GM19397 (cell line): ENCODE measurements at regions not wholly inside any gene's neighbourhood (a gene's known extent, or its start where the extent isn't known, plus 50 kb on each side); places are given as distances from the start of the nearest gene placed in this dataset.

Source experiments
- ATAC-seq: cut with Tn5 transposase; IDR thresholded peaks from one replicate; pipeline ENCODE4 v1.9.1; 2021; ENCODE audit warnings: mild to moderate bottlenecking, moderate library complexity; ENCODE audit not compliant: unreplicated experiment

- ATAC-seq, result no peak
Measured at GRCh38 chr5:8871446-8871845, 674.4 kb downstream of the SEMA5A start.

DNA sequence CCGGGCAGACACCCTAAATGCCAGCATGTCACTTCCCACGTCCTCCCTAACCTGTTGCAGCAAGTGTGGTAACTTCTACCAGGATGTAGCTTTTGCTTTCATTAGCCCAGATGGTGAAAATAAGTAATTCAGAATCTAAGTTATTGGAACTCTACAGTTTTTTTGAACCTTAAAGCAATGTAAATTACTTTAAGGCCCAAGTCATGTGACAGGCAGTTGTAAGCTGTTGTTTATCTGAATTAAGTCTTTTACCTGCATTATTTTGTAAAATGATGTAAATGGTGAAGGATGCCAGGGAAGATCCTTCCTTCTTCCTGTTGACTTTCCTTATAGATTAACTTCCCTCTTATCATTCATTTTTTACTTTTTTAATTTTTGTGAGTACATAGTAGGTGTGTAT, 670.2 kb downstream of the SEMA5A start:
- ATAC-seq, result no peak

- no peak for ATAC-seq
Measured at GRCh38 chr5:8879248-8879647, 666.6 kb downstream of the SEMA5A start.

- ATAC-seq, result no peak
Measured at GRCh38 chr5:8884029-8884428, 661.8 kb downstream of the SEMA5A start.

DNA sequence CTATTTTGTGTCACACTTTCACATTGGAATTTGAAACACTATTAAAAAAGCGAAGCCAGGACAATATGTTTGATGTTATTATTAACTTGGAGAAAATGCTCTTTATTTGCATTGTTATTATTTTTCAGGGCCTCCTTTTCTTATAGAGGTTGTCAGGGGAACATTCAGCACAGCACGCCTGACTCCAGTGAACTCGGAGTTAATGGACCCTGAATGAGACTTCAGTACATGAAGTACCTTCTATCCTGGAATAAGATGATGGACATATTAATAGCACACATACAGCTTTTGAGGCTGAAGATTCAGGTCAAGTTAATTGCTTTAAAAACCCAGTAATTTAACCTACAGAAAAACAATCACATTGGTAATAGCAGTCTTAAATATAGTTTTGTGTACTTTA, 652.9 kb downstream of the SEMA5A start:
- ATAC-seq, result no peak

DNA sequence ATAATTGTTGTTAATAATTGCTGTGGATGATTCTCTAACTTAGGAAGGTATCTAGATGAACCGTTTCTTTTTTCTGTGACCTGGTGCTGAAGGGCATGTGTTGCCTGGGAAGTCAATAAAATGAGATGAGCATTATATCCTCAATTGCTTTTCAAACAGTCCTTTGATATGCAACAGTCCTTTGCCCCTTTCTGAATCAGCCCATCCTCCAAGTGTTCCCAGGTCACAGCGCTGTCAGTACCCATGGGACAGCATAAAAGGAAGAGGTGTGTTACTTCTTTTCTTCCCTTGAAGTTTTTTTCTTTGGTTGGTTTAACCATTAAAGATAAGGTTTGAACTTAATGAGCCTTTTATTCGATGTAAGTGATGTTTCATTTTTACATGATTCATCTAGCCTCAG, 651.8 kb downstream of the SEMA5A start:
- no peak for ATAC-seq

GRCh38 chr5:8895062-8895461, 650.8 kb downstream of the SEMA5A start:
- ATAC-seq, result no peak

DNA sequence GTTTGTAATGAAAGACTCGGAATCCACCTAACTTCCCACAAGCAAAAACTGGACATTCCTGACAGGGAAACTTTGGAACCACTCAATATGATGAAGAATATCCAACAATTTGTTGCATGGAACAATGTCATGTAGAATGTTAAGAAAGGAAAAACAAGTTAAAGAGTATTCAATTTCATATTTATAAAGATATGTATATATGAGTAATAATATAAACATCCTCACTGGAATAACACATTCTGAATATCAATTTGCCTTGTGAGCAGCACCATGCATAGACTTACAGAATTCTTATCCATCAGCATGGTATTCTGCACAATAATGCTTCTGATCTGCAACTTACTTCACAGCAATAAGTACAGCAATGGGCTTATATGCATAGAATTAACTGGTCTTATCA, 650.3 kb downstream of the SEMA5A start:
- no peak for ATAC-seq

- no peak for ATAC-seq
Measured at GRCh38 chr5:8897316-8897715, 648.6 kb downstream of the SEMA5A start.

DNA sequence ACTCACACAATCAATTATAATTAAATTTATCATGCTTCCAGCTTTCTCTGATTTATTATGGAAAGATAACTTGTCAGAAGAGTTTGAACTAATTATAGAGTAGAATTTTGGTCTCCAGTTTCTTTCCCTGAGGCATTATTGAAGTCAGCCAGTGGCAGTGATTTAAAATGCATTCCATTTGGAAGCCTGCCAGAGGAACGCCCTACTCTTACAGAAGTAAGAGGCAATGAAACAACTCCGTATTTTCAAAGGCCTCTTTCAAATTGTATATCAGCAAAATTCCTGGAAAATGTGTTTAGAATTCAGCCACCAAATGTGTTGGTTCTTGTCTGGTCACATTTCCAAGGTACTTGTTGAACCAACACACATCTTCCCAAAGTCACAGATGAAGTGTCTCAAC, 640.9 kb downstream of the SEMA5A start:
- ATAC-seq, result no peak

- no peak for ATAC-seq
Measured at GRCh38 chr5:8906303-8906967, 639.4 kb downstream of the SEMA5A start.

DNA sequence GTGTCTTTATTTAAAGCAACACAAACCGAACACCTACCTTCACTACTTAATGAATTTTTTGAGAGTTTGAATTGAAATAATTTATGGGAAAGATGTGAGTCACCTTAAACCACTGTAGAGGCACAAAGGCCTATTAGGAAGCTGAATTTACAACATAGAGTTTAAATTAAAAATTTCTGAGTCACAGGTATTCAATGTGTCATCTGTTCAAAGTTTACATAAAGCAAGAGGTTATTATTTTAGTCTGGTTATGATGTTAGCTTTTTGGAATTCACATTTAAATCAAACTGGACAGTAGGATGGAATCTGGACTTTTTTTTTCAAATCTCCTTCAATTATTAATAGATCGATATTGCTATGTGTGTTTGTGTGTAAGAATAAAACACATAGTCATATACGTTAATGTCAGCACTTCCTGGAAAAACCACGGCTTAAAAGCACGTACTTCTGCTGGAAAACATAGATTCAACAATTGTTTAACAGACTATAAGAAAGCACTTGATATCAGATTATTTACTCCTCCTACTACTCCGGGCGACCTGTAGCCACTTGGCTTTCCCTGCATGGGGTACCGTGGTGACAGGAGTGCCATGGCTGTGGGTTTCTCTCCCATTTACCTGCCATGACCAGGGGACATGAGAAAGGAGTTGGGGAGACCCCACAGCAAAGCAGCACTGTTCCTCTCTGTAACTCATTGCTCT, 638.6 kb downstream of the SEMA5A start:
- ATAC-seq, result no peak

DNA sequence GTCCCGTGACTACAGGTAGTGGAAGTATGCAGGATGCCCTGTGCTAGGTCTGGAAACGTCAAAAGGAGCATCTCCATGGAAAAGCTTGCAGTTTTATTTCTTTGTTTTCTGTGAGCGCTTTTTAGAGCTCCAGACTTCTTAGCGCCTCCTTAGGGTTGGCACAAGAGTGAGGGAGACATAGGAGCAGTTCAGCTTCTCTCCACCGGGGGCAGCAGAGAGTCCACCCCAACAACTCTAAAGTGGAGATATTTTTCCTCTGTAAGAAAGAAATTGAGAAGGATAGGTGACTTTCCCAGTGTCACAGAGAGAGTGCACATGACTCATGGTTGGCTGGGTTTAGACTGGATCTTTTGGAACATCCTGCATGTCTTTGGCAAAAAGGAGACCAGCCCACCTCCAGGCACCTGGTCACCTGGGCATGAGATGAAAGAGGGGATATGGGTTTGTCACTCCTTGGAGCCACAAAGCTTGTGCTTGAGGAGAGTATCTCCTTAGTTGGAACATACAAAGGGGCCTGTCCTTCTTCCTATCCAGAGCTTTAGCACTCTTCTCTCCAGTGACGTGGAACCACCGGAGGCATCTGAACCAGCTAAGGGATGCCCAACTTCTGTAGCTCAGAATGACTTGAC, 637.7 kb downstream of the SEMA5A start:
- no peak for ATAC-seq

GRCh38 chr5:8912106-8912505, 633.8 kb downstream of the SEMA5A start:
- no peak for ATAC-seq

- ATAC-seq, result no peak
Measured at GRCh38 chr5:8913522-8913921, 632.4 kb downstream of the SEMA5A start.

- ATAC-seq, result no peak
Measured at GRCh38 chr5:8919096-8919495, 626.8 kb downstream of the SEMA5A start.

DNA sequence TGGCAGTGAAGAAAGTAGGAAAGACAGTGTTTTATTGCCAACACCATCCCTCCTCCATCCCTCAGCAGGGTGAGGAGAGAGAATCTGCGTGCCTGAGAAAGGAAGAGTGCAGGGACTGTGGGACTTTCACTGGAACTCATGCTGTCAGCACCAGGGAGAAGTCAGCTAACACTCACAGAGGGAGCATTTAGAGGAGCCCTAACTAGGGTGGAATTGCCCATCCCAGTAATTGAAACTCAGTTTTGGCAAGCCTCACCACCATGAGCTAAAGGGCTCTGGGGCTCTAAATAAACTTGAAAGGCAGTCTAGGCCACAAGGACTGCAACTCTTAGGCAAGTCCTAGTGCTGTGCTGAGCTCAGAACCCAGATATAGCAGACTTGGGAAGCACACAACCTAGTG, 622.3 kb downstream of the SEMA5A start:
- ATAC-seq, result no peak

DNA sequence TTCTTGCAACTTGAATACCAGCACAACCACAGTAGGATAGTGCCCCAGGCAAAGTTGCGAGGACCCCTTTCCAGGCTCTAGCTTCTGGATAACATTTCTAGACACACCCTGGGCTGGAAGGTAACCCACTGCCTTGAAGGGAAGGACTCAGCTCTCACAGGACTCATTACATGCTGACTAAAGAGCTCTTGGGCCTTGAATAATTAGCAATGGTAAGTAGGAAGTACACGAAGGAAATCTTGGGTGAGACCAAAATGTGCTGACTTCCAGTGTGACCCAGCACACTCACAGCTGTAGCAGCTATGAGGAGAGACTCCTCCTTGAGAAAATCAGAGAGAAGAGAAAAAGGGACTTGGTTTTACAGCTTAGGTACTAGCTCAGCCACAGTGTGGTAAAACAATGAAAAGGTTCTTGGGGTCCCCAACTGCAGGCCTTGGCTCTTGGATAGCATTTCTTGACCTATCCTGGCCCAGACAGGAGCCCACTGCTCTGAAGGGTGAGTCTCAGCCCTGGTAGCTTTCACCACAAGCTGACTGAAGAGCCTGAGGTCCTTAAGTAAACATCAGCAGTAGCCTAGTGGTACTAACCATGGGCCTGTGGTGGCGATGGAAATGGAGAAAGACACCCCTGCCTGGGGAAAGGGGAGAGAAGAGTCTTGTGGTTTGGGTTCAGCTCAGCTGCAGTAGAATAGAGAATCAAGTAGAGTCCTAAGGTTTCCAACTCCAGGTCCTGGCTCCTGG, 621.7 kb downstream of the SEMA5A start:
- no peak for ATAC-seq

- no peak for ATAC-seq
Measured at GRCh38 chr5:8930021-8930420, 615.9 kb downstream of the SEMA5A start.

- ATAC-seq, result no peak
Measured at GRCh38 chr5:8934455-8934854, 611.4 kb downstream of the SEMA5A start.

- ATAC-seq, result no peak
Measured at GRCh38 chr5:8940934-8941333, 604.9 kb downstream of the SEMA5A start.

GRCh38 chr5:8943301-8943700, 602.6 kb downstream of the SEMA5A start:
- no peak for ATAC-seq
